Adrenal gland (tissue), 9 donors: ENCODE measurements at regions not wholly inside any gene's neighbourhood (a gene's known extent, or its start where the extent isn't known, plus 50 kb on each side); places are given as distances from the start of the nearest gene placed in this dataset.

Source experiments
- DNase-seq, 7 donors: peaks; one replicate each; pipeline ENCODE4 v3.0.0-alpha.2; 2019 to 2020
- H3K27ac ChIP-seq, 5 donors: fragments of 200-600 bp; sonication (generic) in 4 of 5; 1 replicate in 3 of 5; 2 replicates in 2 of 5; pipeline versions ENCODE4 v1.5.1 to v1.8.0; 2016 to 2020; ENCODE audit warnings: mild to moderate bottlenecking in 1 of 5
- H3K27me3 ChIP-seq: fragments of 200-600 bp; 2 replicates; pipeline ENCODE4 v1.8.0; 2021
- H3K36me3 ChIP-seq, 2 donors: fragments of 200-600 bp; replicated peaks in 1 of 2; 1 replicate in 1 of 2; 2 replicates in 1 of 2; pipeline versions ENCODE4 v1.5.1 to v1.8.0; 2018 to 2022
- H3K4me1 ChIP-seq, 2 donors: fragments of 200-600 bp; replicated peaks in 1 of 2; 1 replicate in 1 of 2; 2 replicates in 1 of 2; pipeline versions ENCODE4 v1.5.1 to v1.8.0; 2018 to 2021
- H3K4me3 ChIP-seq, 4 donors: fragments of 200-600 bp; sonication (generic) in 3 of 4; one replicate each; pipeline ENCODE4 v1.5.1; 2016 to 2018
- H3K9me3 ChIP-seq, 3 donors: fragments of 200-600 bp; sonication (generic) in 1 of 3; replicated peaks in 1 of 3; 1 replicate in 2 of 3; 2 replicates in 1 of 3; pipeline versions ENCODE4 v1.5.1 to v1.8.0; 2016 to 2021
- CTCF ChIP-seq, 6 experiments: fragments of 450-650 bp in 4 of 6; fragments of 200-600 bp in 2 of 6; sonication (generic) in 1 of 6; IDR thresholded peaks; 1 replicate in 5 of 6; 2 replicates in 1 of 6; pipeline versions ENCODE4 v1.5.1 to v1.8.0; 2016 to 2021; ENCODE audit warnings: antibody characterized with exemption in 6 of 6, mild to moderate bottlenecking in 2 of 6, moderate library complexity in 1 of 6
- POLR2A ChIP-seq, 2 donors: fragments of 450-650 bp; IDR thresholded peaks; one replicate each; pipeline ENCODE4 v1.6.1; 2017; ENCODE audit warnings: antibody characterized with exemption in 2 of 2, mild to moderate bottlenecking in 2 of 2, moderate library complexity in 1 of 2
- WGBS, 4 donors: extraction: QIAGEN DNeasy Blood & Tissue Kit in 2 of 4; methylation state at CpG; one replicate each; pipeline versions ENCODE4 v1.1.5 to v1.1.7; 2013 to 2017; 5-methylcytosine and 5-hydroxymethylcytosine counted together
- intact Hi-C, 2 donors: fragments of 100-400 bp; cut with DNase I; formaldehyde crosslinking; loops; one replicate each; pipeline versions ENCODE4 v1.14.1 to v1.15.0; 2022 to 2023
- donor health status: healthy with polysubstance abuse.
- donor health status: Bipolar disorder and iron deficiency.
- donor health status: DM: yes; HTN: yes; CAD: no.
- donor health status: DM: no; HTN: no; CAD: no.
- donor health status: DM: no; HTN: no; CAD: no.

- H3K27me3 ChIP-seq, result no peaks in the 10 kb centered on the region
- H3K4me3 ChIP-seq, result no peak overlapping the region
- WGBS, 4 donors, result 6 to 28% (median 28%) methylated on average over 4 to 12 of the region's 12 CpGs
- no peak overlapping the region for H3K27ac ChIP-seq
- no peak for DNase-seq
- TF ChIP-seq POLR2A (IDR thresholded peaks at IDR 0.05) (no peak), CTCF (IDR thresholded peaks at IDR 0.05) (no peak)
- intact Hi-C loops, result no loop called here
- H3K9me3 ChIP-seq, result no peaks in the 10 kb centered on the region
- H3K36me3 ChIP-seq, result no peaks in the 10 kb centered on the region
- no peaks in the 10 kb centered on the region for H3K4me1 ChIP-seq
Measured at GRCh38 chr5:3107156-3107611, 355.7 kb upstream of the IRX2 start.

- 60 to 65% (median 63%) methylated on average over 4 to 9 of the region's 9 CpGs for WGBS, 4 donors
- intact Hi-C loops, result no loop called here
- DNase-seq, result no peak
Measured at GRCh38 chr5:3105581-3105980, 354.1 kb upstream of the IRX2 start.

GRCh38 chr5:3105172-3105571, 353.7 kb upstream of the IRX2 start:
- no peak overlapping the region for H3K4me3 ChIP-seq
- H3K27ac ChIP-seq, result no peak overlapping the region
- no peaks in the 10 kb centered on the region for H3K27me3 ChIP-seq
- intact Hi-C loops, result no loop called here
- H3K9me3 ChIP-seq, result no peaks in the 10 kb centered on the region
- H3K36me3 ChIP-seq, result no peaks in the 10 kb centered on the region
- TF ChIP-seq POLR2A (IDR thresholded peaks at IDR 0.05) (no peak), CTCF (IDR thresholded peaks at IDR 0.05) (no peak)
- no peaks in the 10 kb centered on the region for H3K4me1 ChIP-seq
- DNase-seq, result no peak
- WGBS, 4 donors, result 67 to 77% (median 75%) methylated on average over 3 of the region's 3 CpGs

More at GRCh38 chr5:3105581-3105980, 354.1 kb upstream of the IRX2 start:
- Histone ChIP-seq H3K9me3 (no peaks in the 10 kb centered on the region), H3K36me3 (no peaks in the 10 kb centered on the region), H3K4me3 (no peak overlapping the region), H3K4me1 (no peaks in the 10 kb centered on the region), H3K27me3 (no peaks in the 10 kb centered on the region), H3K27ac (no peak overlapping the region)
- no peak for TF ChIP-seq POLR2A (IDR thresholded peaks at IDR 0.05)

- H3K27ac ChIP-seq, result no peak overlapping the region
- H3K4me3 ChIP-seq, result no peak overlapping the region
- no peaks in the 10 kb centered on the region for H3K36me3 ChIP-seq
- no peaks in the 10 kb centered on the region for H3K9me3 ChIP-seq
- no peak for DNase-seq
- intact Hi-C loops, result no loop called here
- no peak for TF ChIP-seq CTCF (IDR thresholded peaks at IDR 0.05)
- no peak for TF ChIP-seq POLR2A (IDR thresholded peaks at IDR 0.05)
- no peaks in the 10 kb centered on the region for H3K4me1 ChIP-seq
- no peaks in the 10 kb centered on the region for H3K27me3 ChIP-seq
- 13 to 25% (median 18%) methylated on average over 19 to 21 of the region's 21 CpGs for WGBS, 4 donors
Measured at GRCh38 chr5:3104429-3105060, 353.1 kb upstream of the IRX2 start.

- no peak overlapping the region for H3K4me3 ChIP-seq
- TF ChIP-seq CTCF (IDR thresholded peaks at IDR 0.05) (no peak), POLR2A (IDR thresholded peaks at IDR 0.05) (no peak)
- intact Hi-C loops, result no loop called here
- H3K27ac ChIP-seq, result no peak overlapping the region
- 20 to 39% (median 33%) methylated on average over 15 to 21 of the region's 21 CpGs for WGBS, 4 donors
- no peaks in the 10 kb centered on the region for H3K4me1 ChIP-seq
- no peaks in the 10 kb centered on the region for H3K27me3 ChIP-seq
- no peaks in the 10 kb centered on the region for H3K9me3 ChIP-seq
- no peak for DNase-seq
- no peaks in the 10 kb centered on the region for H3K36me3 ChIP-seq
Measured at GRCh38 chr5:3103262-3103811, 351.9 kb upstream of the IRX2 start.
